ENCODE measurements at regions not wholly inside any gene's neighbourhood (a gene's known extent, or its start where the extent isn't known, plus 50 kb on each side); places are given as distances from the start of the nearest gene placed in this dataset.

- TF ChIP-seq POLR2AphosphoS5 (IDR thresholded peaks at IDR 0.05) (no peak), CTCF (IDR thresholded peaks at IDR 0.05) (no peak), POLR2A (IDR thresholded peaks at IDR 0.05) (no peak)
Measured at GRCh38 chr9:99459919-99460318, 237.8 kb downstream of the SEC61B start.
